Inflammatory macrophage treated with lipopolysaccharide for 4 hours (primary cell): ENCODE measurements at regions not wholly inside any gene's neighbourhood (a gene's known extent, or its start where the extent isn't known, plus 50 kb on each side); places are given as distances from the start of the nearest gene placed in this dataset.
"Not testable (repeated sequence)": the region's sequence is repeated elsewhere in the genome, so short reads cannot be mapped to it uniquely, and the experiment has no call there.

Source experiments
- DNase-seq: peaks from one replicate; pipeline ENCODE4 v3.0.0-alpha.2; 2020

DNA sequence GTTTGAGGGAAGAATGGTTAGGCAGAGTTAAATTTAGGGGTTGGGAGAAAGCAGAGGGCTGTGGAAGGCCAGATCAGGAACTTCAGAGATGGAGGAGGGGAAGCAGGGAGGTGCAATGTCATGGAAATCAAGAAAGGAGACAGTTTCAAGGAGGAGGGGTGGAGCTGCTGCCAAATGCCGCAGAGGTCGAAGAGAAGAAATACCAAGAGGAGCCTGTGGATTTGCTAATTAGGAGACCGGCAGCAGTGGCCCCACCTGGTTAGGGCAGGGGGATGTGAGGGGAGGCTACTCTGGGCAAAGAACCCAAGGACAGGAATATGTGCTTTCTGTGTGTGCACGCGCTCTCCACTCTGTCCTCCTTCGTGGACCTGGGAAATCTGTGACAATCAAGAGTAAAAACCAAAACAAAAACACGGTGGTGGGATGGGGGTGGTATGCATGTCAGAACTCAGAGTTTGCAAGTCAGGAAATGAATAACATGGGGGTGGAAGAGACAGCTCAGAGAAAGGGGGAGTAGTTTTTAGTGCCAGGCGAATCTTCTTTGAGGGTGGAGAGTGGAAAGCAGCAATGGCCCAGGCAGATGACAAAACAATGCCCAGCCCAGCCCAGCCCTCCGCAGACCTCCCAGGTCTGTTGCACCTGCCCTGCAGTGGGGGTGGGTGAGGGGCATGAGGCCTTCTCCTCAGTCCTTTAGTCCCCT, 102.9 kb upstream of the PAX2 start:
- DNase-seq: no peak

- no peak for DNase-seq
These were observed 100.3 kb upstream of the PAX2 start for GRCh38 chr10:100645091-100645490.

DNA sequence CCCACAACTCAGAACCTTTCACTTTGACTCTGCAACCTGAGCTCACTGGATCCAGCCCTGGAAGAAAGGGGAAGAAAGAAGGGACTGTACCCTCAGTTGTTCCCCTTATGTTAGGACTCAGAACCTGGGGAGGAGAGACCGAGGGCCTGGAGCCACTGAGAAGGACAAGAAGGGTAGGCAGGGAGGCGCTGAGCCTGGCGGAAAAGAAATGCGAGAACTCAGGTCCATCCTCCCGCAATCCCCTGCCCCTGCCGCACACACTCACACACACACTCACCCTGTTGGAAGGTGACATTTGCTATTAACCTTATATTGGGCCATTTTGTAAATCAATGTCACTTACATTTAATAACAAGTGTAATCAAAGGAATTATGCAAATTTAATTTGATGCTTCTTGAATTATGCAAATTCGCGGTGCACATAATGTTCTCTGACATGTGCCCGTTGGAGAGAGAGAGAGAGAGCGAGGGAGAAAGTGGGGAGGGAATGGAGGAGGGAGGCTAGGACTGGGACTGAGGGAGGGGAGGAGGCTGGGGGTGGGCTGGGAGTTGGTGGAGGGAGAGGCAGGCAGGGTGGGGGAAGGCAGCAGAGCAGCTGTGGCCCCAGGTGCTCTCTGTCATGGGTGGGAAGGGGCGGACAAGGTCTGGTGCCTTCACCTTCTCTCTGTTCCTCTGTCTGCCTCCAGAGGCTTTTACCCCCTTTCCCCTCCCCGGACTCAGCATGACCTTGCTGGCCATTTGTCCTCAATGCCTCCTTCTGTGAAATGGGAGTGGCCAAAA, 99.6 kb upstream of the PAX2 start:
- DNase-seq: no peak

DNA sequence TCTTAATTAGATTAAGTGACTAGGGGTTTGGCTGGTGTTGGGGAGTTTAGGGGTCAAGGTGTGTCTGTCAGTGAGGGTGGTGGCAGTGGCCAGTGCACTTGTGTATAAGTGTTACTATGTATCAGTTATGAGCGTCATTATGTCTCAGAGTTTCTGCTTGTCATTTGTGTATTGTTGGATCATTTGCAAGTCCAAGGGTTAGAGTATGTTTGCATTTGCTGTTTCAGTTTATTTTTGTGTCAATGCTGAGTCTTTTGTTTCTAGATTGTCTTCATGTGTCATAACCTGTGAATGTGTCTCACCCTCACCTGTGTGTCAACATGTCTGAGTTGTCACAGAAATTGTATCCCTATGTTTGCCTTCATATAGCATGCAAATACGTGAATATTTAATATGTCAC, 97.5 kb upstream of the PAX2 start:
- DNase-seq: no peak

DNA sequence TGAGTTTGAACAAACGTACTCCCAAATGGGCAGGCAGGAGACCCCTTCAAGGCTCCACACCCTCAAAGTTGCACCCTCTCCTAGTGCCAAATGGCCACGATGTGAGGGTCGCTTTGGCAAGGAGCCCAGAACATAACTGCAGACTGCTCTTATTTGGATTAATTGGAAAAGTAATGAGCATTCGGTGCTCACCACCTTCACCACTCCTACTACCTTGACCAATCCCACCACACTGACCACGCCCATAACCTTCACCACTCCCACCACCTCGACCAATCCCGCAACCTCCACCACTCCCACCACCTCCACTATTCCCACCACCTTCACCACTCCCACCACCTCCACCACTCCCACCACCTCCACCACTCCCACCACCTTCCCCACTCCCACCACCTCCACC, 94.7 kb upstream of the PAX2 start:
- DNase-seq: no peak

GRCh38 chr10:100651099-100651498, 94.3 kb upstream of the PAX2 start:
- not testable (repeated sequence) for DNase-seq

- DNase-seq: no peak
These were observed 93.5 kb upstream of the PAX2 start for GRCh38 chr10:100651916-100652315.

DNA sequence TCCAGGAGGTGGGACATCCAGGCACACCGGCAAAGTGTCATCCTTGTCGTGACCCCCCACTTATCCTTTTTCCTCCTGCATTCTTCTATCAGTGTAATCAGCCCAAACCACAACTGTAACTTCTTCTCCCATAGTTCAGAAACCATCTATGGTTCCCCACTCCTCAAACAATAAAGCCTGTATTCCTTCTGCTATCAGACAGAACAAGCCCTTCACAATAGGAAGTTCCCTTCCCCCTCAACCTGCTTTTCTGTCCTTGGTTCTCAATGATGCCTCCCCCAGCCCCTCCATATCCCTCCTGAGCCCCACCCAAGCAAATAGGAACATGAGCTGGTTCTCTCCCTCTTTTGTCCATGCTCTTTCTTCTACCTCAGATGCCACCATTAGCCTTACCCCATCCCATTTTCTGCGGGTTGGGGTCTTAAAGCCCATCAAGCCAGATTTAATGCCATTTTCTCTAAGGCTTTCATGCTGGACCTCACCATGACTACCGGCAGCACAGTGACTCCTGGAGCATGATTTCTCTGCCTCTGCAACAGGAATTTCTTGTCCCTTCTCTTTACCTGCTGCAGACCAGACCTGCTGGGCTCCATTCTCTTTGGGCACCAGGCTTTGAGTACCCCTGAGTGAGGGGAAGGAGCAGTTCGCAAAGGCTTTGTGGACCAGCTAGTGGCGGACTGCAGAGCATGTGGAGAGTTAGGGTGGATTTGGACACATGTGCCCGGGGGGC, 92.8 kb upstream of the PAX2 start:
- no peak for DNase-seq

DNA sequence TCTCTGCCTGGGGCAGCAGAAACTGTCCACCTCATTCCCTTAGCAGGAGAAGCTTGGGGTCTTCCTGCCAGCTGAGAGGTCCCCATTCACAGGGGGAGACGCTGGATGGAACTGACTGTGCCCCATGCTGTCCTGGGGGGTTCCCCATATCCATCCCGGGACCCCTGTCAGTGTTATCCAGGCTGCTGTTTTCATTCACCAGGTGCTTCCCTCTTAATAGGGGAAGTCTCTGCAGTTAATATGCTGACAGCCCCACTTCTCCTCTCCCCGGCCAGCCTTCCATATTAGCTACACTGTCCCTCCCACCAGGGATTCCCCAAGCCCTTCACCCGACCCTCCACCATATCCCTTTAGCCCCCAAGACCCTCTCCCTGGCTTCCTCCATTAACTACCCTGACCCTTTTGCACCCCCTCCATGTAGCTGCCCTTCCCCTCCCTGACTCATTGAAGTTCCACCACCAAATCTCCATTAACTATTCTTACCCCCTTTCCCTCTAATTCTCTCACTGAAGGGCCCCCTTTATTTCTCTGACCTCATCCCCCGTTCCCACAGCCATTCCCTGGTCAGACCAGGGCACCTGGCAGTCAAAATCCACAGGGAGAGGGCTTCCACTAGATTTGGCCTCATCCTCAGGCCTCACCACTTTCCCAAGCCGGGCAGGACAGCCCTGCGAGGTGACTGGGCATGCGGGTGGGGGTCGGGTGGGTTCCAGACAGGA, 92.0 kb upstream of the PAX2 start:
- no peak for DNase-seq

- DNase-seq: no peak
These were observed 91.2 kb upstream of the PAX2 start for GRCh38 chr10:100653957-100654781.

- DNase-seq: no peak
These were observed 90.5 kb upstream of the PAX2 start for GRCh38 chr10:100654782-100655325.

DNA sequence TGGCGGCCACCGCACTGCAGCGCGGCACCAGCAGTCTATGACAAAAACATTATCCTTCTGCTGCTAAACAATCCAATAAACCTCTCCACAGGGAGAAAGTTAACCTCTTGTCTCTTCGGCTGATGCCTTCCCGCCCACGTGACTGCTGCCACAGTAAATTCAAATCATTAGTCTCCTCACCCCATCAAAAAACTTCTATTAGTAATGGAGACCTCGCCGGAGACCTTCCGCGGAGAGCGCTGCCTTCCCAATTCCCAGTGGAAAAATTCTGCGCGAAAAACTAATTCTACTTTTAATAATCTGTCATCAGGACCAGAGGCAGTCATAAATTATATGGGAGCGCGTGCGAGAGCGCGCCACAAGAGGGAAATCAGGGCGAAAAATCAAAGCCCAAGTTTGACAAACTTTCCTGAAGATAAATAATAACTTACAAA, 90.0 kb upstream of the PAX2 start:
- DNase-seq: no peak

GRCh38 chr10:100655760-100656421, 89.5 kb upstream of the PAX2 start:
- DNase-seq: no peak

DNA sequence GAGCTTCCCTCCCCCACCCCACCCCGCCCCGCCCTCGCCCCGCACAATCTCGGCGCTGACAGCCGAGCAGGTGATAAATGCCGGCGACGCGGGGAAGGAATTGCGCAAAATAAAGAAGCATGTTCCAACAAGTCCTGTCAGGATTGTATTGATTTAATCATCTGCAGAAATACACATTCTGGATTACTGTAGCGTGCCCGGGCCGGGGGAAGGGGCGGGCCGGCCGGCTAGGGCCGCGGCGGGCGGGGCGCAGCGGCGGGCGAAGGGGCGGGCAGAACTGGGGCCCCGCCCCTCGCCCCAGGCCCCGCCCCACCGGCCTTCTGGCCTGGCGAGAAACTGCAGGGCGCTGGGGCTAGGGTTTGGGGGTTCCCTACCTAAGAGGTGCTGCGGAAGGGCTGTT, 88.9 kb upstream of the PAX2 start:
- no peak for DNase-seq

DNA sequence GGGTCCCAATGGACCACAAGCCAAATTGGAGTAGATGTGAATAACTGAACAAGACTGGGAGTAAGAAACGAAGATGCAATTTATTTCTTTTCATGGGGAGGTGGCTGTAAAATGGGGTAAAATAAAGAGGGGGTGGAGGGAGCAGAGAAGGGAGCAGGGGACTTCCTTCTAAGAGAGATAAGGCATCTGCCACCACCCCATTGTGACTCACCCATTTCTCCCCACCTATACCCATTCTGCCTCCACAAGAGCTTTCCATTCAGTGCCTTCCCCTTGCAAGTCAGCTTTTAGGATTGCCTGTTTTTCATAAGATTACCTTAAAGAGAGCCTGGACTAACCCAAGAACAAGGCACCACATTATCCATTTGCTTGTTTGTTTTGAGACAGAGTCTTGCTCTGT, 87.1 kb upstream of the PAX2 start:
- DNase-seq: no peak

GRCh38 chr10:100659361-100660098, 85.9 kb upstream of the PAX2 start:
- DNase-seq: no peak

GRCh38 chr10:100660365-100660764, 85.0 kb upstream of the PAX2 start:
- no peak for DNase-seq

DNA sequence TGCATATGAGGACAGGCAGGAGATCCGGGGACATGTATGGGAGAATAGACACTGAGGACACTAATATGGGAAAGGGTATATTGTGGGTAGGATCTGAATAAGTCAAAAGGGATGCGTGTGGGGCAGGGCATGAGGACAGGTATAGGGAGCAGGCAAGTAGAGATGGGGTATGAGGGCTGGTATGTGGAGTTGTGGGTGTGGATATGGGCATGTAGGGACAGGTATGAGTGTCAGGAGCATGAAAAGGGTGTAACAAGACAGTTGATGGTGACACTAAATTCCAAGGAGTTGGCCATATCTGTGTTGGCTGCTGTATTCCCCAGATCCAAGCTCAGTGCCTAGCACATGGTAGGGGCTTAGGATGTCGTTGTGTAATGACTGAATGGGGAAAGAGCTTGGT, 84.4 kb upstream of the PAX2 start:
- no peak for DNase-seq

GRCh38 chr10:100661520-100661919, 83.9 kb upstream of the PAX2 start:
- DNase-seq: no peak

DNA sequence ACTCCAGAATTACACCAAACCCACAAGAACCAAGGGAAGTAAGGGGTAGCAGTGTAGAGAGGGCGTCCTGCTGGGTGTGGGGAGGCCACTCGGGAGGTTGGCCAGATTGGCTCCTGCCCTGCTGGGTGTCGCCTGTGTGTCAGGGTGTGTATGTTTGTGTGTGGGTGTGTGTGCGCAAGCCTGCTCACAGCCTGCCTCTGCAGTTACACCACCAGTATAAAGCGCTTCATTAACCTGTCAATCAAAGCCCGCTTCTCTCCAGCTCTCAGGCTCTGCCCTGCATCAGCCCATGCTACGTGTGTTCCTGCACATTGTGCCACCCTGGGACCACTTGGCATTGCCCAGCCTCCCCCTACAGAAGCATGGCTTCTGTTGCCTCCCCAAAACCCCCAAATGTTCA, 83.3 kb upstream of the PAX2 start:
- no peak for DNase-seq
